HFF-Myc (cell line): ENCODE measurements at regions not wholly inside any gene's neighbourhood (a gene's known extent, or its start where the extent isn't known, plus 50 kb on each side); places are given as distances from the start of the nearest gene placed in this dataset.

Experiments
- DNase-seq: peaks from one replicate; pipeline ENCODE4 v3.0.0-alpha.2; 2011; ENCODE audit warnings: low read depth; ENCODE audit errors: extremely low read depth
- H3K4me3 ChIP-seq: replicated peaks from 2 replicates; pipeline ENCODE4 v1.5.1; 2011; ENCODE audit warnings: low read depth, mild to moderate bottlenecking, control low read depth, low read length
- CTCF ChIP-seq: IDR thresholded peaks from 2 replicates; pipeline ENCODE4 v1.5.1; 2012; ENCODE audit warnings: mild to moderate bottlenecking, low read depth, low read length, control low read depth; ENCODE audit errors: missing control alignments

GRCh38 chr3:150049317-150049716, 78.6 kb upstream of the PFN2 start:
- no peak for TF ChIP-seq CTCF

GRCh38 chr3:150041877-150042276, 71.2 kb upstream of the PFN2 start:
- no peak overlapping the region for H3K4me3 ChIP-seq
- no peak for TF ChIP-seq CTCF
- DNase-seq: no peak

More at GRCh38 chr3:150049317-150049716, 78.6 kb upstream of the PFN2 start:
- no peak overlapping the region for H3K4me3 ChIP-seq
- DNase-seq: no peak

GRCh38 chr3:150040097-150040496, 69.4 kb upstream of the PFN2 start:
- no peak overlapping the region for H3K4me3 ChIP-seq
- no peak for TF ChIP-seq CTCF
- no peak for DNase-seq

- DNase-seq: no peak
- no peak for TF ChIP-seq CTCF
- no peak overlapping the region for H3K4me3 ChIP-seq
Observed at GRCh38 chr3:150038830-150039229, 68.1 kb upstream of the PFN2 start.

GRCh38 chr3:150036780-150037179, 66.1 kb upstream of the PFN2 start:
- TF ChIP-seq CTCF: no peak
- DNase-seq: no peak

GRCh38 chr3:150035910-150036612, 65.4 kb upstream of the PFN2 start:
- no peak for TF ChIP-seq CTCF
- no peak for DNase-seq
- H3K4me3 ChIP-seq: no peak overlapping the region

More at GRCh38 chr3:150036780-150037179, 66.1 kb upstream of the PFN2 start:
- H3K4me3 ChIP-seq: no peak overlapping the region

GRCh38 chr3:150035301-150035779, 64.6 kb upstream of the PFN2 start:
- DNase-seq: no peak
- H3K4me3 ChIP-seq: no peak overlapping the region
- TF ChIP-seq CTCF: no peak
